Neural cell (in vitro differentiated cells): ENCODE measurements at regions not wholly inside any gene's neighbourhood (a gene's known extent, or its start where the extent isn't known, plus 50 kb on each side); places are given as distances from the start of the nearest gene placed in this dataset.

Source experiments
- CTCF ChIP-seq: fragments of 450-650 bp; IDR thresholded peaks from 2 replicates; pipeline ENCODE4 v1.5.1; 2014; ENCODE audit warnings: antibody characterized with exemption, mild to moderate bottlenecking, moderate library complexity; ENCODE audit not compliant: poor library complexity, severe bottlenecking
- EP300 ChIP-seq: fragments of 450-650 bp; conservative IDR thresholded peaks from 2 replicates; pipeline ENCODE4 v1.6.1; 2014; ENCODE audit warnings: antibody characterized with exemption, mild to moderate bottlenecking, moderate library complexity; ENCODE audit not compliant: poor library complexity, severe bottlenecking
- EZH2 ChIP-seq: fragments of 200-600, 300-800 bp; shearing (Covaris generic), sonication (generic); IDR thresholded peaks from 2 replicates; pipeline ENCODE4 v1.6.1; 2014; ENCODE audit warnings: antibody characterized with exemption, low read length, borderline replicate concordance, mild to moderate bottlenecking; ENCODE audit not compliant: insufficient read depth, poor library complexity, severe bottlenecking
- MXI1 ChIP-seq: fragments of 450-650 bp; conservative IDR thresholded peaks from 2 replicates; pipeline ENCODE4 v1.6.1; 2014; ENCODE audit warnings: antibody characterized with exemption, mild to moderate bottlenecking; ENCODE audit not compliant: poor library complexity, severe bottlenecking
- POLR2AphosphoS5 ChIP-seq: IDR thresholded peaks from 2 replicates; pipeline ENCODE4 v1.6.1; 2012
- RAD21 ChIP-seq: fragments of 450-650 bp; conservative IDR thresholded peaks from 2 replicates; pipeline ENCODE4 v1.6.1; 2014; ENCODE audit warnings: antibody characterized with exemption, mild to moderate bottlenecking, moderate library complexity
- SMC3 ChIP-seq: fragments of 450-650 bp; conservative IDR thresholded peaks from 2 replicates; pipeline ENCODE4 v1.6.1; 2014; ENCODE audit warnings: antibody characterized with exemption, mild to moderate bottlenecking, moderate library complexity; ENCODE audit not compliant: poor library complexity
- TAF1 ChIP-seq: IDR thresholded peaks from 2 replicates; pipeline ENCODE4 v1.6.1; 2012; ENCODE audit warnings: low read depth
- TF ChIP-seq, protein P1 (sequence below): IDR thresholded peaks from 2 replicates; pipeline ENCODE4 v1.6.1; 2012; ENCODE audit warnings: borderline replicate concordance

- no peak for TF ChIP-seq CTCF
- no peak for TF ChIP-seq TAF1
- TF ChIP-seq, protein P1, sequence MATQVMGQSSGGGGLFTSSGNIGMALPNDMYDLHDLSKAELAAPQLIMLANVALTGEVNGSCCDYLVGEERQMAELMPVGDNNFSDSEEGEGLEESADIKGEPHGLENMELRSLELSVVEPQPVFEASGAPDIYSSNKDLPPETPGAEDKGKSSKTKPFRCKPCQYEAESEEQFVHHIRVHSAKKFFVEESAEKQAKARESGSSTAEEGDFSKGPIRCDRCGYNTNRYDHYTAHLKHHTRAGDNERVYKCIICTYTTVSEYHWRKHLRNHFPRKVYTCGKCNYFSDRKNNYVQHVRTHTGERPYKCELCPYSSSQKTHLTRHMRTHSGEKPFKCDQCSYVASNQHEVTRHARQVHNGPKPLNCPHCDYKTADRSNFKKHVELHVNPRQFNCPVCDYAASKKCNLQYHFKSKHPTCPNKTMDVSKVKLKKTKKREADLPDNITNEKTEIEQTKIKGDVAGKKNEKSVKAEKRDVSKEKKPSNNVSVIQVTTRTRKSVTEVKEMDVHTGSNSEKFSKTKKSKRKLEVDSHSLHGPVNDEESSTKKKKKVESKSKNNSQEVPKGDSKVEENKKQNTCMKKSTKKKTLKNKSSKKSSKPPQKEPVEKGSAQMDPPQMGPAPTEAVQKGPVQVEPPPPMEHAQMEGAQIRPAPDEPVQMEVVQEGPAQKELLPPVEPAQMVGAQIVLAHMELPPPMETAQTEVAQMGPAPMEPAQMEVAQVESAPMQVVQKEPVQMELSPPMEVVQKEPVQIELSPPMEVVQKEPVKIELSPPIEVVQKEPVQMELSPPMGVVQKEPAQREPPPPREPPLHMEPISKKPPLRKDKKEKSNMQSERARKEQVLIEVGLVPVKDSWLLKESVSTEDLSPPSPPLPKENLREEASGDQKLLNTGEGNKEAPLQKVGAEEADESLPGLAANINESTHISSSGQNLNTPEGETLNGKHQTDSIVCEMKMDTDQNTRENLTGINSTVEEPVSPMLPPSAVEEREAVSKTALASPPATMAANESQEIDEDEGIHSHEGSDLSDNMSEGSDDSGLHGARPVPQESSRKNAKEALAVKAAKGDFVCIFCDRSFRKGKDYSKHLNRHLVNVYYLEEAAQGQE: no peak
- TF ChIP-seq EZH2: no peak
- no peak for TF ChIP-seq POLR2AphosphoS5
- no peak for TF ChIP-seq SMC3
- no peak for TF ChIP-seq RAD21
- no peak for TF ChIP-seq EP300
- TF ChIP-seq MXI1: no peak
Observed at GRCh38 chr13:100827489-100828176, 153.0 kb upstream of the TMTC4 start.
